NCI-H1105 (cell line): ENCODE measurements at regions not wholly inside any gene's neighbourhood (a gene's known extent, or its start where the extent isn't known, plus 50 kb on each side); places are given as distances from the start of the nearest gene placed in this dataset.
A peak's percentile ranks its signal among the peaks of the same experiment; 100 is the strongest.

Experiments
- DNase-seq: peaks from one replicate; lab custom pipeline; 2025; lab: John Stamatoyannopoulos, UW

DNA sequence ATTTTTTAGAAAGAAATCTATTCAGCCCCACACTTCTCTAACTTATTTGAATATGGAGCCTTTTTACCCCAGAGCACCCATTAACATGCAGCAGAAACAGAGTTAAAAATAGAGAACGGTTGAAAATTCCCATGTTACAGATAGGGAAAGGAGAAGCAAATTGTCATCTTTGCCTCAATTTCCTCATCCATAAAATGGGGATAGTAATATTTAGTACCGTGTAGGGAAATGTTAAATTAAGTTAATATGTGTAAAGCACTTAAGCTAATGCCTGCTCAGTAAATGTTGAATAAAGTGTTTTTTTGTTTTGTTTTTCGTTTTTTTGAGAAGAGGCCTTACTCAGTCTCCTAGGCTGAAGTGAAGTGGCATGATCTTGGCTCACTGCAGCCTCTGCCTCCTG lies 50.3 kb downstream of the NAV1 start:
- DNase-seq = no peak

DNA sequence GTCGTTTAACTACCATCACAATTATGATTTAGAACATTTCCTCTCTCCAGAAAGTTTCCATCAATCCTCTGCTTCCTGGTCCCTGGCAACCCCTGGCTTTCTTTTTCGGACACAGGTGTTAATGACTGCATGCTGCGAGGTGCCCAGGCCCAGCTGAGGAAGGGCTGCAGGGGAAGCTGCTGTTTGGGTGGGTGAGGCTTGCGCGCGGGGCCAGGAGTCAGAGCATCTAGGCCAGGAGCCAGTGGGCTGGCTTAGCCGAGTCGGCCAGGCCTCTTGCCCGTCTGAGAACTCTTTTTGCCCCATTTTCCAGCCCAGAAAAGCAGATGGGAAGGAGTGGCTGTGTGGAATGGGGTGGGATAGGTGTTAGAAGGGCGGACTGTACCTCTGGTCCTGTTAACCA lies 51.5 kb downstream of the NAV1 start:
- DNase-seq = no peak

DNA sequence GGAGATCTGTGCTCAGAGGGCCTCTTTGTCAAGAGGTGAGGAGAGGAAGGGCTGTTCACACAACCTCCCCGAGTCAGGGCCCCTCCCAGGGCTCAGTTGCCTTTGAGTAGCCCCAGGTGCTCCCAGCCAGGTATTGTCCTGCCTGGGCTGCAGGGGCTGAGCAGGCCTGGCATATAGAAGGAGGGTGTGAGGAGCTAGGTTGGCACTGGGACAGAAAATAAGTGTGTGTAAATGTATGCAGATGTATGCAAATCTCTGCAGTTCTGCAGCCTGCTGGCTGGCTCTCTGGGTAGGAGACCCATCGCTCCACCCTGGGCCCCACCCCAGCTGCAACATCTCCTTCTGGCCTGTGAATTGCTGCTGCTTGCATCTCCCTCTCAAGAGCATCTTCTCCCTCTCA lies 52.4 kb downstream of the NAV1 start:
- no peak for DNase-seq

DNA sequence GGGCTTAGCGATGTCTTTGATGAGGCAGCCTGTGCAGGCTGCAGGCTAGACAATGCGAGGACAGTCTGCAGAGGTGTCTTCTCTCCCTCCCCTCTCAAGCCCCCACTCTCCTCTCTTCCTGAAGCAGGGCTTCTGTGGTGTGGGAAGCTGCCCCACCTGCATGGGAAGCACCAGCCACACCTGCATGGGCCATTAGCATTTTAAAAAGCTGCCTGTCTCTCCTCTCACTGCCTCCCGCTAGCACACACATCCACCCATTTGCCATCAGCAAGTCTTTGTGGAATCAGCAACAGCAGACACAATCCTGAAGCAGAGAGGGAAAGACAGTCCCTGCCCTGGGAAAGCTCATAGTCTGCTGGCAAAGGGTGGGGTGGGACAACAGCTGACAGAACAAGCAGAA lies 53.1 kb downstream of the NAV1 start:
- DNase-seq = no peak

DNA sequence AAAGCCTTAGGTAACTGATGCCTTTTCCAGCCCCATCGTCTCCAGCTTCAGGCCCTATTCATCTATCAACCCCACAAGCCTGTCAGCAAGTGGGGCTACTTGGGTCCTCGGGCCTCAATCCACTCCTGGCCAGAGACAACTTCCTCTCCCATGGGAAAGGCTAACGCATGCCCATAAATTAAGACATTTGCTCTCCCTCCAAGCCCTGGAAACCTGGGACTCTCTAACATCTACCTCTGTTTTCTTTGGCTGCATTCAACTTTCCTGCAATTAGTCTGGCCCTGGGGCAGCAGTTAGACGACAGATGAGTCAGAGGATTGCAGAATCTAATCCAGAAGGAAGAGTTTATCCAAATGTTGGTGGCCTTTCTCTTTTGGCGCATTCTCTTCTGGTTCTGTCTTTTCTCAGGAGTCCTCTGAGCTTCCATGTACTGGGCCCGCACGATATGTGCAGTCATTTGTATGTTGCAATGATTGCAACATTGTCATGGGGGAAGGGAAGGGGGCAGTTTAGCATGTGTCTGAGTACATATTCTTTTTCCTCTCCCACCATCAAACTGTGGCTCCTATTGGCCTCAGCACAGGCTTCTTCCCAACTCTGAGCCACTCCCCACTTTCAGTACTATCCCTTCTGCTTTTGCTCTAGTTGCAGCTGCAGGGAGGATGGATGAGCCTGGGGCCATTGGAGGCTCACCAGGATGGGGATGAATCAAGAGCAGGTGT lies 54.4 kb downstream of the NAV1 start:
- DNase-seq = no peak

DNA sequence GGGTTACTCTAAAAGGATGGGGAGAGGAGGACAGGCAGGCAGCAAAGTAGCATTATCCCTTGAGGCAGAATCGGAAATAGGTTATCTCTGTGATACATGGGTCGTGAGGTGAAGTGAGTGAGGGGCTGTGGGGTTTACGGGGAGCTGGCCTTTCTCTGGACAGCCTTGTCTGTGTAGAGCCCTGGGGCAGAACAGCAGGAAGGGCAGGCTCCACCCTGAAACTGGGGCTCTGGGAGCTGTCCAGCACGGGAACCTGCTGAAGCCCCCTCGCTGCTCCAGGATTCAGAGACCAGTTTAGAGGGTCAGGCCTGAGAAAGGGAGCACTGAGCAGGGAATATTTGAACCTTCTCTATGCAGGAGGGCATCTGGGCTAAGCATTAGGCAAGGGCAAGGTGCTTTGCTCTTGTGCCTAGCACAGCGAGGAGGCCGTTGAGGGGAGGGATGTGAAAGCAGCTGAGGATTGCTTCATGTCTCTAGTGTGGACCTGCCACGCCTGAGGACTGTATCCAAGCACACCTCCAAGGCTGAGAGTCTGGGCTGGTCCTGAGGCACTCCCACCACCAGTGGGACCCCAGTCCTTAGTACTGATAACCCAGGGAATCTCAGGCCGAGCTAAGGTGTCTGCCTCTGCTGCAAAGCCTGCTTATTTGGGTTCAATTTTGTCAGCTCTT lies 55.8 kb downstream of the NAV1 start:
- no peak for DNase-seq

DNA sequence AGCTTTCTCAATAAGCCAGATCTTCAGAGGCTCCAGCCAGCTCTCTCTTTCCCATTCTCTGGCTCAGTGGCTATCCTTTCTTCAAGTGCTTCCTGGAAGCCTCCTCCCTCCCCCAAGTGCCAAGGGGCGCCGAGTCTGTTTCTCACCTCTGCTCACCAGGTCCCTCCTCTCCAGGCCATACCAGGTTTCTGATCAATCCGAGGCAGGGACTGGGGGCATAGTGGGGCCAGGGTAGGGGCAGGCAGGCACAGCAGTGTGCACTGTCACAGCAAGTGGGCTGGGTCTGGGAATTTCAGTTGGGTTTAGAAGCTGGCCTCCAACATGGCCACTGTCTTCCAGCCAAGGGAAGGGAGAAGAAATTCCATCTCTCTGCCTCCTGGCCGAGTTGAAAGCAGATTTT lies 56.5 kb downstream of the NAV1 start:
- no peak for DNase-seq

DNA sequence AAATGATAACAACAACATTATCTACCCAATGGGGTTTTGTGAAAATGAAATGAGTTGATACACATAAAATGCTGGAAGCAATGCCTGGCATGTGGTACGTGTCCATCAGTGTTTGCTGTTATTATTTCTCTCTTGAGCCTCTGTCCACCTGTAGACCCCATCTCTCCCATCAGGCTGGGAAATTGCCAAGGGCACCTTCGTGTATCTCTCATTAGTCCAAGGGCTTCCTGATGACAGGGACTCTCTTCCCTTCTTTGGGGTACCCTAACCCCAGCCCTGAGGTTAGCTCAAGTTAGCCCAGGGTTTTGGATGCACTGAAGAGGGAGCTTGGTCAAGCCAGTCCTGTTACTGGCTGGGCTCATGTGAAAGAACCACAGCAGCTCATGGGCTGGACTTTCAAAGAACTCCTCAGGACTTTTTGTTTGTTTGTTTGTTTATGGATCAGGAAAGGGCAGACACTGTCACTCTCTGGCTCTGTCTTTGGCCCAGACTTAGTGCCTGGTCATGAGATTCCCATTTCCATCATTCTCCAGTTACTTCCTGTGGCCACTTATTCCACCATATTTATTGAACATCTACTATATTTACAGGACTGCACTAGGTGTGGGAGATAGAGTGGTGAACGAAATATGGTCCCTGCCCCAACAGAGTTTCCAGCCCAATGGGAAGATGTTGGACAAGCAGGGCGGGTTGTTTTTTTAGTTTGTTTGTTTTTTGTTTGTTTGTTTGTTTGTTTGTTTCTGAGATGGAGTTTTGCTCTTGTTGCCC lies 57.4 kb downstream of the NAV1 start:
- DNase-seq = no peak

DNA sequence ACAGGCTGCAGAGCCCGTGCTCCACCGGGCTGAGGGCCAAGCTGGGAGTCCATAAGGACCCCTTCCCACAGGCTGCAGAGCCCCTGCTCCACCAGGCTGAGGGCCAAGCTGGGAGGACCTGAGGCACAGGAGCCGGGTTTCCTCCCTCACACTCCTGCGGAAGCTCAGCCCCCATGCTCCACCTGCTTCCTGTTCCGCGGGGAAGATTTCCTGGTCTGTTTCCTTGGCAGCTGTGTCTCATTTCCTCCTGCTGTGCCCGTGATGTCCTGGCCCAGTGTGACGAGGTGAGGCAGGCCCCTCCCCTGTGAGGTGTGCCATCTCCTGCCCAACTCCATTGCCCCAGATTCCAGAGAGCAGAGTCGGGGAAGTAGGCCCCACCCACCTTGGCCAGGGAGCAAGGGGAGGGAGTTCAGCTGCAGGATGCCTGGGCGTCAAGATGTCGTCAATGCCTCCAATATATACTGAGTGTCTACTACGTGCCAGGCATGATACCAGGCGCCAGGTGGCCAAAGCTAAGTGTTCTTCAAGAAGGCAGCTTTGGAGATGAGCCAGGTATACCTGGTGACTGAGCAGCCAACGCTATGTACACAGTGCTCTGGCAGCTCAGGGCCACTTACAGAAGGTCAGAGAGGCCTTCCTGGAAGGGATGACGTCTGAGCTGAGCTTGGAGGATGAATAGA lies 58.8 kb downstream of the NAV1 start:
- DNase-seq = peak; percentile 95

DNA sequence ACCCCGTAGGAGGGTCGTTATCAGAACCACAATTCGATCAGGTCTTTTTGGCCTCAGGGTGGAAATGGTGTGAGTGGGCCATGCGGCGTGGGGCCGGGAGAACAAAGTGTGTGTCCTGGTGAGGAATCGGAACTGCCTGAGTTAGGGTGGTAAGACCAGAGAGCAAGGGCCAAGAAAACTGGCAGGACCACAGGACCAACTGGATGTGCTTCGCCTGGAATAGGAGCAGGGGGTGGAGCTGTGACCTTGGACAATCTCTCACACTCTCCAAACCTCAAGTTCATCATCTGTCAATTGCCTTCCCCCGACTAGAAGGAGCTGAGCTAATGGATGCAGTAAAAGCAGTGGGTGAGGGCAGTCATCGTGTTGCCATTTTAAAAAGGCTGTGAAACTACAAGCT lies 59.5 kb downstream of the NAV1 start:
- no peak for DNase-seq

DNA sequence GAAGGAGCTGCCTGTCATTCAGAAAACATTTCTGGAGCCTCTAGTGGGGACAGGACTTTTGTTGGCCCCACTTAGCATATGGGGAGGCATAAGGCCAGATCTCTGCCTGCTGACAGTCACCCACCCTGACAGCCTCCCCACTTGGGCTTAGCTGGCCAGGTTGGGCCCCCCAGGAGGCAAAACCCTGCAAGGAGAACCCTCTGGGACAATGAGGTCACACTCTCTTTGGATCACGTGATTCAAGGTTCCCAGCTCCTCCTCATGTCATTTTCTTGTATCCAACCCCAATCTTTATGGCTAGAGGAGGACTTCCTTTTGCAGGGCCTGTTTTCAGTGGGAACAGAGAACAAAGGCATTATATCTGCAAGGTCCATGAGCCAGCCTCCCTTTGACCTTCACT lies 60.0 kb downstream of the NAV1 start:
- DNase-seq = no peak

DNA sequence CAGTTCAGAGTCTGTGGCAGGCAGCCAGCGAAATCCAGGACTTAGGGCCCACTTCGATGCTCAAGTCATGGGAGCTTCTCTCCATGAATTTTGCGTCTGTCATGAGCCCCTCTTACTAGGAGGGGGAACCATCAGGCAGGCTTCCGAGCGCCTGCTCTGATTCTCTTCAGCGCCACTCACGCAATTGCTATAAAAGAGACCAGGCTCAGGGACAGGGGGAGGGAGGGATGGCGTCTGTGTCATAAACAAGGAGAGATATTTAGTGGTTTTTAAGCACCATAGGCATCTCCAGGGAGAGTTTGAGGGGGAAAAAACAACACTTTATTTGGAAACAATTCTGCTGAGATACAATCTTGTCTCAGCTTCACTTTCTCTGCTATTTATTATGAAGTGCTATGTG lies 60.6 kb downstream of the NAV1 start:
- no peak for DNase-seq

DNA sequence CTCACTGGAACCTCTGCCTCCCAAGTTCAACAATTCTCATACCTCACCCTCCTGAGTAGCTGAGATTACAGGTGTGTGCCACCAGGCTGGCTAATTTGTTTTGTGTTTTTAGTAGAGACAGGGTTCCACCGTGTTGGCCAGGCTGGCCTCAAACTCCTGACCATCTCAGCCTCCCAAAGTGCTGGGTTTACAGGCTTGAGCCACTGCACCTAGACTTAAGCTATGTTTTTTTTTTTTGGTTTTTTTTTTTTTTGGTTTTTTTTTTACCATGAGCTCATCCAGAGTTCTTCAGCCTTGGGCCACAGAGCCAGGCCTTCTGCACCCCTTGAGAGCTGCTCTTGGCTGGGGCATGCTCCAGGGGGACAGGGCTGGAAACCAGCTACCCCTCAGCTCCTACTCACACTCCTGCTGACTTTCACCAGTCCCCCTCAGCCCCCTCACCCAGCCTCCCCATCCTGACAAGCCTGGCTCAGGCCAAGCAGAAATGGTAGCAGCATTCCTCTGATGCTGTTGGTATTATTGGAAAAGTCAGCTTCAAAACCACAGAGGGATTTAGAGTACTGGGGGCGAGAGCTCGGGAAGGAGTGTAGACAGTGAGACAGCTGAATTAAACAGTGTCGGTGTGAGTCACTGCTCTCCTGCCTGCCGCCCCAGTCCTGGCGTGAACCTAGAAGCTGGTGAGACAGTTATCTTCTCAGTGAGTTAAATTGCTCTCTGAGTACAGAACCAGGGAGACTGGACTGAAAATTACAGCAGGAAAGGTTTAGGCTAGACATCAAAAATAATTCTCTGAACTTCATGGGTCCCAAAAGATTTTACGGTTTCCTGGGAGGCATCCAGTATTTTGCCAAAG lies 63.7 kb downstream of the NAV1 start:
- no peak for DNase-seq

DNA sequence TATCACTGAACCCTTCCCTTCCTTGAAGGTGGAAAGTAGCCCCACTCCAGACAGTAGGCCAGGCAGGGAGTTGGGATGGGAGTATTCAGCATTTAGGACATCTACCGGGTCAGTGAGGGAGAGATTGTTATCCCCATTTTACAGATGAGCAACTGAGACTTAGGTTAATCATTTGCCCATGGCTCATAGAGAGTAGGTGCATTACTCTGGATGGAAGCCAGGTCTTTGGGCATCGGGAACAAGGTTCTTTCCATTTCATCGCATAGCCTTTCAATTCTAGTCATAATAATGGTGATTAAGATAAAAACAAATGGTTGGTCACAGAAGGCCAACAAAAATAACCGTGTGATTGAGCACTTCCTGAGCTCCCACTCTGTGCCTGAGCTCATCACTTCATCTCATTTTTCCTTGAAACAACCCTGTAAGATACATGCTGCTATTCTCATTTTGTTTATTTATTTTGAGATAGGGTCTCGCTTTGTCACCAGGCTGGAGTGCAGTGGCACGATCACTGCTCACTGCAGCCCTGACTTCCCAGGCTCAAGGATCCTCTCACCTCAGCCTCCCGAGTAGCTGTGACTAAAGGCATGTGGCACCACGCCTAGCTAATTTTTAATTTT lies 64.8 kb downstream of the NAV1 start:
- DNase-seq = no peak

DNA sequence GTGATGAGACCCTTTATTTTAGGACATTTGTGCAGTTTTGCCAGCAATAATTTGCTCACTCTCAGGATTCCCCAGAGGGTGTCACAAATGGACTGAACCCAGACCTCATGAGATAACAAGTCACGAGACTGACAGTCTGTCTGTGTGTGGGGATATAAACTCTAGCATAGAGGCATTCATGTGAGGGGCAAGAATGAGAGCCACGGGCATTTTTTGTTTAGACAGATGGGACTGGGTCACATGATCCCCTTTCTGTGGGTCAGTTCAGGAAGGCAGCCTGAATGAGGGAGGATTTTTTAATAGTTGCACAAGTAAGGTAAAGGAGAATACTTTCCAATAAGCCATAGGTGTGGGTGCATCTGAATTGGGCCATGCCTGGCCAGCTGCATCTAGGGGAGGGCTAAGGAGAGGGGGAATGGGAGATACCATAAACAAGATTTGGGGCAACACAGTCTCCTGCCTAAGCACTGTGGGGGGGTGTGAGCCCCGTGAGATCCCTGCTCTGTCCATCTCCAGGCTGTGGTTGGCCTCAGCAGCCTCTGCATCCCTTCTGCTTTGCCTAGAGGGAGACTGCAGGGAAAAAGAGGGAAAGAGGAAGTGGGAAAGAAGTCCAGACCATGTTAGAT lies 66.6 kb downstream of the NAV1 start:
- DNase-seq = no peak

DNA sequence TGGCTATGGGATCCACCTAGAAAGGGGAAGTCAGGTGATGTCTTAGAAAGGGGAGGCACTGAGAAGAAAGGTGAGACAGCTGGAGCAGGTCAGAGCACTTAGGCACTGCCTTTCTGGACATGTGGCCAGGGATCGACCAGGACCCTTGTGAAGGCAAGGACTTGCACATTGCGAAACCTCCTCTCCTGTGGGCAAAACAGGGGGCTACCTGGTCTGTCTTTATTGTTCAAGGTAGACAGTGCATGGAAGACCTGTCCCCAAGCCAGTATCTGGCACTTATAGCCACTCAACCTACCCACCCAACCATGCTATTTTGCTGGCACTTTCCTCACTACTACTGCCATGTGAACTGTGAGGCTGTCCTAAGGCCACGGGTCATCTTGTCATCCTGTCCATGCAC lies 67.2 kb downstream of the NAV1 start:
- no peak for DNase-seq

DNA sequence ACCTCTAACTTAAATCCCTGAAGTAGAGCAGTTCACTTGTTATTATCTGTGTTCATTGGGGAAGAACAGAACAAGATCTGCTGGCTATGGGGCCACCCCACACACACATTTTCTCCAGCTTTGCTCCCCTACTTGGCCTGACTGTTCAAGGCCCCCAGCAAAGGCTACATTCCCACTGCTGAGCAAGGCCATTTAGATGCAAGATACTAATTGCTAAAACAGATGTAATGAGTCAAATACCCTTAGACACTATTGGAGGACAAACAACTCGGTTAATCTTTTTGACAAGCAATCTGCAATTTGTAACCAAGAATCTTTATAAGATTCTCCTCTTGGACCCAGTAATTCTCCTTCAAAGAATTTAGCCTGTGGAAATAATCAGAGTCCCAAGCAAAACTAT lies 67.7 kb downstream of the NAV1 start:
- no peak for DNase-seq

DNA sequence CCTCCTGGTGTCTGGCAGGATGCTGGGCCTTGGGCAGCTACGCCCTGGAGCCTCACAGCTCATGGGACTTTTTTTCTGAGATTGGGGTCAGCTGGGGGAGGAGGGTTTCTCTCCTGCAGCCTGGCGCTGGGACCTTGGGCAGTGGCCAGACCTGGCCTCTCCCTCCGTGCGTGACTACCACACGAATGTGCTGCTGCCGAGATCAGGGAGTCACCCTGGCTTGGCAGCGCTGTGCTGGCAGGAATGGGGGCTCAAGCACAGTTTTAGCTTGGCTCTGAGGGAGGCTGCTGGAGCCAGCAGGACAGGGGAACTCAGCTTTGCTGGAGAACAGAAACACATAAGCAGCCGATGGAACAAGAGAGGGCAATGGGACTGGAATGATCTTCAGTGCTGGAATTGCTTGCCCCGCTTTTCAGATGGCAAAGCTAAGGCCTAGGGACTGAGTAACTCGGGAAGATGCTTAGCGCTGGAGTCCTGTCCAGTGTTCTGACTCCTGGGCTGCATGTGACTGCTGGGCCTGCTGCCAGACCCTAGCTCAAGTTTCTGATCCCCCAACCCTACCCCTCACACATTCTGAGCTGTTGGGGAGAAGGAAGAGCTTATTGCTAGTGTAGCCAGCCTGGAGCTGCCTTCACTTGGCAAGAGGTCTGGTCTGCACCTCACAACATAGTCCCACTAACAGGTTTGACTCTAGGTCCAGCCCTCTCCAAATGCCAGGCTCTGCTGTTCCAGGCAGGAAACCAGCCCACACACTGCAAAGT lies 69.9 kb downstream of the NAV1 start:
- no peak for DNase-seq

DNA sequence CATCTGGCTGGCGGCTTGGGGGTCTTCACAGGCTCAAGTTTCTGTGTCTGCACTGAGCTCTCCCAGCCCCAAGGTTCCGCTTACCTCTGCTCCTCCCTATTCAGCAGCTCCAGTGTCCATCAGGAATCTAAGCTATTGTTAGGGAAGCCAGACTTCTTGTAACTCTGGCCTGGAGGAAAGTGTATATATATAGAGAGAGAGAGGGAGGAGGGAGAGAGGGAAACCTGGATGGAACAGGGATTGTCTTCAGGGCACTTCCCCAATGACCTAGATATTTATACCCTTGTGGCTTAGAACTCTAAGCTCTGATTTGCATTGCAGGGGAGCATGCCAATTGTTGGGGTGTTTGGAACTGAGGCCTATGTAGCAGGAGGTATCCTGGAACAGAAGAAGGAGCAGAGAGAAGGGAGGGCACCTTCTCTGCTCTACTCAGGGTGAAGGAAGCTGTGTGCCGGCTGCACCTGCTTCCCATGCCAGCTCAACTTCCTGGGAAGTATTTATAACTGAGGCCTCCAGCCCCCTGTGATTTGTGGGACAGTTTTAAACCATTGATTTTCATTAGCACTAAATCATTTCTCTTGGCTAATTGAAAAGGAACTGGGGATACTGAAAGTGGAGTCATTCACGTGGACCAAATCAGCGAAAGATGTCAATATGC lies 70.9 kb downstream of the NAV1 start:
- DNase-seq = no peak

DNA sequence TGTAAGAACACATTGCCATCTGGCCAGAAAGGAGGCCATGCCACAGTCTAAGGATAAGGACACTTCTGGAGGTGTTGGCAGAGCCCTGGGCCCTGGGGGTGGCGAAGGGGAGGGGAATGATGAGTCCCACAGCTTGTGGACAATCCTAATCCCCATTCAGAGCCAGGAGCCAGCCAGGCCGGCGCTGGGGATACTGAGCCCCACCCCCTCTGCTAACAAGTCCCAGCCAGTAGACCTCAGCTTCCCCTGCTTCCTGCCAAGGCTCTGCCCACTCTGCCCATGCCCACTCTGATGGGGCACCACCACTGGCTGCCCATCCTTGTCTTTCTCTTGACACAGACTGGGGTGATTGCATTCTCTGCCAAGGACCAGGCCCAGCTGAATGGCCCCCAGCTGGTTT lies 71.9 kb downstream of the NAV1 start:
- DNase-seq = no peak
